Stomach smooth muscle (tissue), 2 donors: ENCODE measurements at regions not wholly inside any gene's neighbourhood (a gene's known extent, or its start where the extent isn't known, plus 50 kb on each side); places are given as distances from the start of the nearest gene placed in this dataset.

Experiments
- H3K27ac ChIP-seq: one replicate; pipeline ENCODE4 v1.7.0; 2013; ENCODE audit warnings: mild to moderate bottlenecking, low read length, inconsistent platforms
- H3K27me3 ChIP-seq, 2 donors: one replicate each; pipeline ENCODE4 v1.7.0; 2013; ENCODE audit warnings: low read length in 2 of 2; ENCODE audit not compliant: insufficient read depth in 2 of 2, control insufficient read depth in 1 of 2
- H3K36me3 ChIP-seq, 2 donors: one replicate each; pipeline ENCODE4 v1.7.0; 2013; ENCODE audit warnings: low read length in 2 of 2; ENCODE audit not compliant: control insufficient read depth in 2 of 2, insufficient read depth in 2 of 2
- H3K4me1 ChIP-seq: one replicate; pipeline ENCODE4 v1.7.0; 2013; ENCODE audit warnings: low read length; ENCODE audit not compliant: control insufficient read depth, insufficient read depth
- H3K4me3 ChIP-seq, 2 donors: one replicate each; pipeline ENCODE4 v1.7.0; 2013; ENCODE audit warnings: low read length in 2 of 2
- H3K9ac ChIP-seq, 2 donors: one replicate each; pipeline ENCODE4 v1.7.0; 2013; ENCODE audit warnings: low read length in 2 of 2, mild to moderate bottlenecking in 1 of 2
- H3K9me3 ChIP-seq, 2 donors: one replicate each; pipeline ENCODE4 v1.7.0; 2013; ENCODE audit warnings: low read length in 2 of 2; ENCODE audit not compliant: control insufficient read depth in 2 of 2
- donor health status: healthy.
- donor health status: Pancreatic carcinoma.

DNA sequence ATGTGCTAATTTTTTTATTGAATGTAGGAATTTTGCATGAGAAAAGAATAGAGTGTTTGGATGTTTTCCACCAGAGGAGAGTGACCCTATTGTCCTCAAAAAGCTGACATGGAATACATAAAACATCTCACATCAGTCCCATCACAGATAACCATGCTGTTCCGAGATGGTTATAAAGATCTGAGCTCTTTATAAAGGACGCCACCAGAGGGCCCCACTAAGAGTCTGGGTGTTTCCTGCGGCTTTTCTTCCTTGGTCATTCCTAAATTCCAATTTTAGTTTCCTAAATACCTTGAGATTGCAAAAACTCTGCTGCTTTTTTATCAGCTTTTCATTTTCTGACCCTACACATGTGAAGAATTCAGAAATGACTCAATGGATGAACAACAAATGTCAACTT, 504.5 kb upstream of the FRG1 start:
- Histone ChIP-seq H3K4me3 (no peak overlapping the region), H3K9me3 (peaks cover 9 to 12% of the 10 kb centered on the region in 2 donors), H3K27ac (no peak overlapping the region), H3K36me3 (no peaks in the 10 kb centered on the region), H3K9ac (no peak overlapping the region), H3K27me3 (no peaks in the 10 kb centered on the region), H3K4me1 (no peaks in the 10 kb centered on the region)

DNA sequence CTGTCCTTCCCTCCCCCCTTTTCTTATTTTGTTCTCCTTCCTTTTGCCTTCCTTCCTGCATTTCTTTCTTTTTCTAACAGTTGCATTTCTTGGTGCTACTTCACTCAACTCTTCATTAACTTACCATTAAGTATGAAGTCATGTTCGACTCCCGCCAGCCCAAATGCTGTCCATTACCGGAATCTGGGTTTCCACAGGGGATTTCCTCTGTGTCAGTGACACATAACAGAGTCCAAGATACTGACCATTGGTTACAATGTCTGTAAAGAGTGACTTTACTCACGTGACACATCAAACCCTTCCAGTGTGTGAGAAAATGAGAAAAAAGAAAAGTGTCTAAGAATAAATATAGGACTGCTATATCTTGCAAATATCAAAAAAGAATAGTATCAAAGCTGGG, 500.0 kb upstream of the FRG1 start:
- Histone ChIP-seq H3K4me3 (no peak overlapping the region), H3K9me3 (no peaks in the 10 kb centered on the region), H3K9ac (no peak overlapping the region), H3K27ac (no peak overlapping the region), H3K4me1 (no peaks in the 10 kb centered on the region), H3K27me3 (no peaks in the 10 kb centered on the region), H3K36me3 (no peaks in the 10 kb centered on the region)

DNA sequence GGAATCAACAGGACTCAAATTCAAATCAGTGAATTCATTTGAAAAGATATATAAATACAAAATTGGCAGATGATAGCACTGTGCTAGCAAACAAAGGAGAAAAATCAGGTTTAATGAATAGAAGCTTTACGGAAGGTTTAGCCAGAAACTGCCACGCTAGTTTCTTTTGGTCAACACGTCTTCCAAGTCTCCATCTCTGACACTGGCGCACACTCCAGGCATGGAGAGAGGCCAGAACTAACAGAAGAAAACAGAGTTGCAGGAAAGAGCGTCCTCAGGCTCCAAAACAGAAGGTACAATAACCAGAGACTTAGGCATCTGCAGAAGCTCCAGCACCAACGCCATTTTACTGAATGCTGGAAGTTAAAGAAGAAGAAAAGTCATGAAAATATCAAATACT, 497.3 kb upstream of the FRG1 start:
- Histone ChIP-seq H3K9me3 (no peaks in the 10 kb centered on the region), H3K9ac (no peak overlapping the region), H3K27me3 (no peaks in the 10 kb centered on the region), H3K4me1 (no peaks in the 10 kb centered on the region), H3K36me3 (no peaks in the 10 kb centered on the region), H3K4me3 (no peak overlapping the region), H3K27ac (no peak overlapping the region)

DNA sequence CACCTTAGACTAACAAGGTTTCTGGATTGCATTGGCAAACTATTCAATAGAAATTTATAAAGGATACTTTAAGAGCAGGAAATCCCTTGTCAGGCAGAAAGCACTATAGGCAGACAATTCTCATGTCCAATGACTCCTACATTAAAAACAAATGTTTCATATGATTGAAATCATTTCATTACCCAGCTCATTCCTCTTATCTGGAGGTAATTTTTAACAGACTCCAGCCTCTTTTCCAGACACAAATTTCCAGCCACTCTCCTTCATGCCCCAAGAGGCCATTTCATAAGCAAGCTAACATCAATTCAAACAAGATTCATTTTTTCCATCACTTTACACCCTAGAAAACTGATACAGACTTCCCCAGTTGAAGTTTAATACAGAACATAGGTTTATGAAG, 495.1 kb upstream of the FRG1 start:
- H3K4me1 ChIP-seq, result no peaks in the 10 kb centered on the region
- H3K4me3 ChIP-seq, result no peak overlapping the region
- no peak overlapping the region for H3K27ac ChIP-seq
- no peaks in the 10 kb centered on the region for H3K36me3 ChIP-seq
- peaks cover 0 to 2% of the 10 kb centered on the region in 2 donors for H3K9me3 ChIP-seq
- H3K27me3 ChIP-seq, result no peaks in the 10 kb centered on the region
- no peak overlapping the region for H3K9ac ChIP-seq

DNA sequence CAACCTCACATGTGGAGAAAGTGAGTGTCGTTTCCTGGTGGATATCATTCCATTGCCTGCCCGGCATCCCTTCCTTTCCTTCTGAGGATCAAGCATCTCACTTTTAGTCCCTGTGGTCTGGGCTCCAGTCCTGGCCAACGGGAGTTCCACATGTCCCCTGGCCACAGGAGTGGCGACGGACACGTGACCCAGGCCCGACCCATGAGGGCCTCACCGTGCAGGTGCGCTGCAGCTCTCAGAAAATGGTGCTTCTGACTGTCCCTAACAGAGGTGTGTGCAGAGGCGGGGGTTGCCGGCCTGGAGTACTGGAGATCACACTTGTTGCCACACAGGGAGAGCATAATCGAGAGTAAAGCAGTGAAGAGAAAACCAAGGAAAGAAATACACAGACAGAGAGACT, 476.9 kb upstream of the FRG1 start:
- H3K27ac ChIP-seq, result no peak overlapping the region
- H3K27me3 ChIP-seq, result no peaks in the 10 kb centered on the region

DNA sequence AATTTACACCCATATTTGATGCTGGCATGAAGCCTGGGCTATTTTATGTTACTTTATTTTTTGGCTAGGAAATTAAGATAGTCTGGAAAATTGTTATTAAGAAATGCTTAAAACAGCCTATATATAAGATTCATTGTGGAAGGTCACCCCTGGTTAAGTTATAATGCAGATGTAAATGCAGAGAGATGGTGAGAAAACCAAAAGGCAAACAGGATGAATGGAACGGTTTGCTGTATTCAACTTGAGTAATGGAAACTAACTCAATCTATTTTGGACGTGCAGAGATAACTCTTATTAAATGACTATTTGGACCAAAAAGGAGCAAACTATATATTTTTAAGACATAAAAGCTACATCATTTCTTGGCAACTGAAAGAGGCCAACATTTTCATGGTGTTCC, 446.3 kb upstream of the FRG1 start:
- H3K36me3 ChIP-seq, result no peaks in the 10 kb centered on the region
- H3K9ac ChIP-seq, result no peak overlapping the region
- H3K4me3 ChIP-seq, result no peak overlapping the region
- no peaks in the 10 kb centered on the region for H3K4me1 ChIP-seq
- no peak overlapping the region for H3K27ac ChIP-seq
- H3K9me3 ChIP-seq, result no peaks in the 10 kb centered on the region
- H3K27me3 ChIP-seq, result no peaks in the 10 kb centered on the region

More for the DNA sequence above, 476.9 kb upstream of the FRG1 start:
- Histone ChIP-seq H3K36me3 (no peaks in the 10 kb centered on the region), H3K4me3 (no peak overlapping the region), H3K9me3 (no peaks in the 10 kb centered on the region), H3K4me1 (no peaks in the 10 kb centered on the region), H3K9ac (no peak overlapping the region)

DNA sequence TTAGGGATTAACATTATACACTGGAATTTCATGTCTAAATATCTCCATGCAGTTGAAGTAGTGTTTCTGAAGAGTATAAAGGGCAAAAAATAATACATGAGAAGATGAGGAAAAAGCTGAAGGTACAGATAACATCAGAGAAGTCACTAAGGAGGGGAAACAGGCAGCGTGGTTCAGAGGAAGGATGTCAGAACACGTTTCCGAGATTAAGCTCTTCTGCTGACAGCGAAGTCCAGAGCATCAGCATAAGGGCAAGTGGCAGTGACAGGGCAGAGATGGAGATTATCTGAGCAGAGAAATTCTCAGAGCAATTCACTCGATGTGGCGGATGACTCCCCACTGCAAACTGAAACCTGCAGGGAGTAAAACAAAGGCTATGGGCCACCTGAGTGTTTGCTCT, 443.2 kb upstream of the FRG1 start:
- H3K27ac ChIP-seq, result no peak overlapping the region
- no peaks in the 10 kb centered on the region for H3K27me3 ChIP-seq
- H3K4me3 ChIP-seq, result no peak overlapping the region
- H3K9ac ChIP-seq, result no peak overlapping the region
- no peaks in the 10 kb centered on the region for H3K36me3 ChIP-seq
- no peaks in the 10 kb centered on the region for H3K9me3 ChIP-seq
- H3K4me1 ChIP-seq, result no peaks in the 10 kb centered on the region

DNA sequence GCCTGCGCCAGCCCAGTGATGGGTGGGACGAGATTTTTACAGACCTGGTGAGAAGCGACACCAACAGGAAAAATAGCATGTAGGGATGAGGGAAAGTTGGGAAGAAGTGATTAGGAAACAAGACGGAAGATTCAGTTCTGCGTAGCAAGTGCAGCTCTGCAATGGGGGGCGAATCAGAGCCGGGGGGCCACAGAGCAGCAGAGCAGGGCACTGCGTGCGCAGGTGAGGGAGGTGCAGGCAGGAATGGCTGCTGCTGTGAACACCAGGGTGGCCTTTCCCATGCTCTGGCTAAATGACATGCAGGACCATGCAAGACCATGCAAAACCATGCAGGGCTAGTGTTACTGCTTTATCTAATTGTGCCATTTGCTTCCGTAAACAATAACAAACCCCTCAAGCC, 442.7 kb upstream of the FRG1 start:
- H3K4me3 ChIP-seq, result no peak overlapping the region
- H3K9ac ChIP-seq, result no peak overlapping the region
- H3K4me1 ChIP-seq, result no peaks in the 10 kb centered on the region
- no peak overlapping the region for H3K27ac ChIP-seq
- no peaks in the 10 kb centered on the region for H3K36me3 ChIP-seq
- H3K27me3 ChIP-seq, result no peaks in the 10 kb centered on the region
- no peaks in the 10 kb centered on the region for H3K9me3 ChIP-seq

DNA sequence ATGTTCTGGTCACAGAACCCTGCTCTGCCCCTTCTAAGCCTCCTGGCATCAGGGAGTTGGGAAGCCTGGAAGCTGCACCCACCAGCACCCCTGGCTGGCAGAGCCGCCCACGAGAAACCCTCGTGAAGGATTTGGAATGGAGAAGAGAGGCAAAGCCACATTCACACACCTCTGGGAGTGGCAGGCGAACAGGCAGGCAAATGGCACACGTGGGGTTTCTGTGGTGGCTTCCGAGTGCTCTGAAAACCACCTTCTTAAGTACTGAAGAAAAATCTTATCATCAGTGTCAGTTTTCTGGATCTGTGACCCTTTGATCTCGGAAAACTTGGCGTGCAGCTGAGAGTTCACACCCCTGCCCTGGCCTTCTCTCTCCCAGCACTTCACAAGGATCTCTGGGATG, 442.2 kb upstream of the FRG1 start:
- Histone ChIP-seq H3K9me3 (no peaks in the 10 kb centered on the region), H3K9ac (no peak overlapping the region), H3K27ac (no peak overlapping the region), H3K36me3 (no peaks in the 10 kb centered on the region), H3K27me3 (no peaks in the 10 kb centered on the region), H3K4me1 (no peaks in the 10 kb centered on the region), H3K4me3 (no peak overlapping the region)

DNA sequence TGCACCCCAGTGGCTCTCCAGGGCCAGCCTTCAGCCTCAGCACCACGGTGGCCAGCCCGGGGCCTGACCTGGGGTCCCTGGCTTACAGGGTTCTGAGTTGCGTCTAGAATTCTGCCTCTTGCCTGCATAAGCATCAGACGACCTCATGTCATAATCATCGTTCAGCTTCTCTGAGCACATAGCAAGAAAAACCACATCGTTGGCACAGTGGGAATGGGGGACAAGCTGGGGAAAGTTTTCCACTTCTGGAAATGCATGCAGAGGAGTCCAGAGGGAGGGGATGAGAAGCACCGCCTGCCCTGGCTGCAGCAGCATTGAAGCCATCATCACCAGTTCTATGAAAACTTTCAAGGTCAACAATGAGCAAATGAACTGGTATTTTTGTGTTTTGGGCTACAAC, 441.0 kb upstream of the FRG1 start:
- Histone ChIP-seq H3K4me1 (no peaks in the 10 kb centered on the region), H3K9me3 (no peaks in the 10 kb centered on the region)

DNA sequence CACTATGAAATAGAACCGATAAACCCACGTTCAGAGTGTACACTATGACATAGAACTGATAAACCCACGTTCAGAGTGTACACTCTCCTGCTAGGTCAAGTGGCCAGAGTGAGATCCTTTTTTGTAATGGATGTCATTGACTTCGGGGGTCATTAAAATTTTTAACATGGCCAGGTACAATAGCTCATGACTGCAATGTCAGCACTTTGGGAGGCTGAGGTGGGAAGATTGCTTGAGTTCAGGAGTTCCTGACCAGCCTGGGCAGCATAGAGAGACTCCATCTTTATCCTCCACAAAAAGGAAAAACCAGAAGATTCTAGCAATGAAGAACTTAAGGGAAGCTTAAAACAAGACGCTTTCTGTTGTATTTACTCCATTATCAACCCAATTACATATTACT, 439.7 kb upstream of the FRG1 start:
- Histone ChIP-seq H3K4me3 (no peak overlapping the region), H3K9me3 (no peaks in the 10 kb centered on the region), H3K36me3 (no peaks in the 10 kb centered on the region), H3K27ac (no peak overlapping the region), H3K27me3 (no peaks in the 10 kb centered on the region), H3K4me1 (no peaks in the 10 kb centered on the region), H3K9ac (no peak overlapping the region)

More for the DNA sequence above, 441.0 kb upstream of the FRG1 start:
- Histone ChIP-seq H3K36me3 (no peaks in the 10 kb centered on the region), H3K27me3 (no peaks in the 10 kb centered on the region), H3K27ac (no peak overlapping the region), H3K4me3 (no peak overlapping the region), H3K9ac (no peak overlapping the region)
